ENCODE measurements at regions not wholly inside any gene's neighbourhood (a gene's known extent, or its start where the extent isn't known, plus 50 kb on each side); places are given as distances from the start of the nearest gene placed in this dataset.
"Not testable (repeated sequence)": the region's sequence is repeated elsewhere in the genome, so short reads cannot be mapped to it uniquely, and the experiment has no call there.

GRCh38 chr4:181106398-181106797 lies 1136.8 kb upstream of the TENM3 start:
- H3K4me3 ChIP-seq (ENCODE audit: low read length), result no peak overlapping the region
- no peak for DNase-seq (ENCODE audit: low read depth)
- TF ChIP-seq, protein P1, sequence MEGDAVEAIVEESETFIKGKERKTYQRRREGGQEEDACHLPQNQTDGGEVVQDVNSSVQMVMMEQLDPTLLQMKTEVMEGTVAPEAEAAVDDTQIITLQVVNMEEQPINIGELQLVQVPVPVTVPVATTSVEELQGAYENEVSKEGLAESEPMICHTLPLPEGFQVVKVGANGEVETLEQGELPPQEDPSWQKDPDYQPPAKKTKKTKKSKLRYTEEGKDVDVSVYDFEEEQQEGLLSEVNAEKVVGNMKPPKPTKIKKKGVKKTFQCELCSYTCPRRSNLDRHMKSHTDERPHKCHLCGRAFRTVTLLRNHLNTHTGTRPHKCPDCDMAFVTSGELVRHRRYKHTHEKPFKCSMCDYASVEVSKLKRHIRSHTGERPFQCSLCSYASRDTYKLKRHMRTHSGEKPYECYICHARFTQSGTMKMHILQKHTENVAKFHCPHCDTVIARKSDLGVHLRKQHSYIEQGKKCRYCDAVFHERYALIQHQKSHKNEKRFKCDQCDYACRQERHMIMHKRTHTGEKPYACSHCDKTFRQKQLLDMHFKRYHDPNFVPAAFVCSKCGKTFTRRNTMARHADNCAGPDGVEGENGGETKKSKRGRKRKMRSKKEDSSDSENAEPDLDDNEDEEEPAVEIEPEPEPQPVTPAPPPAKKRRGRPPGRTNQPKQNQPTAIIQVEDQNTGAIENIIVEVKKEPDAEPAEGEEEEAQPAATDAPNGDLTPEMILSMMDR (conservative IDR thresholded peaks at IDR 0.05; ENCODE audit: low read length), result no peak

DNA sequence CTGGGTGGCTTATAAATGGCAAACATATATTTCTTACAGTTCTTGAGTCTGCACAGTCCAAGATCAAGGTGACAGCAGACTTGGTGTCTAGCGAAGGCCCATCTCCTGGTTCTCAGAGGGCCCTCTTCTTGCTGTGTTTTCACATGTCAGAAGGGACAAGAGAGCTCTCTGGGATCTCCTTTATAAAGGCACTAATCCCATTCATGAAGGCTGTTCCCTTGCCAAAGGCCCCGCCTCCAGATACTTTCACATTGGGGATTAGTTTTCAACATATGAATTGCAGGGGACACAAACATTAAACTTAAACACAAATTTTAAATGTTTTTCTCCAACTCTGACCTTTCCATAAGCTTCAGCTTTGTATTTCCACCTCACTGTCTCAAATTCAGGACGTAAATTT lies 1135.0 kb upstream of the TENM3 start:
- TF ChIP-seq, protein P1 (conservative IDR thresholded peaks at IDR 0.05; ENCODE audit: low read length), result no peak
- no peak overlapping the region for H3K4me3 ChIP-seq (ENCODE audit: low read length)
- DNase-seq (ENCODE audit: low read depth), result no peak

DNA sequence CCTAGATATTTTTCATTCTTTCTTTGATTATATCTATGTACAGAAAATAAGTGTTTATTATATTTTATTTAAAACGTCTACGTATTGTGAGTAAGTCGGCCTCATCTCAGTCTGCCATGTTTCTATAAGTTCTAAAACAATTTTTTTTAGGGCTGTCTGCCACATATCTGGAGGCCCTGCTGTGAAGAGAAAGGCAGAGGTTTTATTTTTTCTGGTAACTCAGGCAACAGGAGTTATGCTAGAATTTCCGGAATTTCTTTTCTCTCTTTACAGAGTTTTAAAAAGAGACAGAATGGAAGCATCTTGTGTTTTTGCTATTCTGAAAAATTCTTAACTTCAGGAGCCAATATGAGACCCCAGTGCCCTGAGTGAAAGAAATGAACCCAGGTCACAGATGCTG lies 1124.0 kb upstream of the TENM3 start:
- no peak overlapping the region for H3K4me3 ChIP-seq (ENCODE audit: low read length)
- no peak for DNase-seq (ENCODE audit: low read depth)
- TF ChIP-seq, protein P1 (conservative IDR thresholded peaks at IDR 0.05; ENCODE audit: low read length), result no peak

DNA sequence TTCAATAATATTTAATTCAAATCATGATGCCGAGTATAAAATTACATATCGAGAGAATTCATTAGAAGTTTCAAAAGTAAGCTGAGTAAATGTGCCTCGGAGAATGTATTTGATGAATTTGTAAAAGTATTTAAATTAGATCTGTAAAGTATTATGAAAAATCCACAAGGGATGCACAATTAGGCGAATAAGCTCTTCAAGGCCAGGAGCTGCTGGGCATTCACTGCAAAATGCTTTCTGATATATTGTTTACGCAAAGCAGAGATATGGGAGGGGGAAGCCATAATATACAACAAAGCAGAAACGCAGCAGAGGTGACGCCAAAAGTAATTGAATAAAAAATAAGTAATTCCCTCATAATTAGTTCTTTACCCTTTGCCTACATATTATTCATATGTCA lies 1121.5 kb upstream of the TENM3 start:
- no peak overlapping the region for H3K4me3 ChIP-seq (ENCODE audit: low read length)
- no peak for DNase-seq (ENCODE audit: low read depth)
- TF ChIP-seq, protein P1 (conservative IDR thresholded peaks at IDR 0.05; ENCODE audit: low read length), result no peak

DNA sequence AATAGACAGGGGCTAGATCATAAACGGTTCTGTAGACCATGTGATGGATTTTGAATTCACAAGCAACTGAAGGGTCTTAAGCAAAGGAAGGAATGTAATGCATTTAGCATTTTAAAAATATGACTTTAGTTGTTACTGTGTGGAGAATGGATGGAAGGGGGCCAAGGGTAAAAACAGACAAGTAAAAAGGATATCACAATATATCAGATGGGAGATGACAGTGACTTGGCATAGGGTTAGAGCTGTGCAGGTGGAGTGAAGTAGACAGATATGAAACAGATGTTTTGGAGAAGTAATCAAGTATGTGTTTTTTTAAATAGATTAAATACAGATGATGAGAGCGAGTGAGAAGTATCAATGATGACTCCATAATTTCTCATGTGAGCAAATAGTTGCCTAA lies 1116.0 kb upstream of the TENM3 start:
- H3K4me3 ChIP-seq (ENCODE audit: low read length), result no peak overlapping the region
- no peak for DNase-seq (ENCODE audit: low read depth)
- TF ChIP-seq, protein P1 (conservative IDR thresholded peaks at IDR 0.05; ENCODE audit: low read length), result no peak

GRCh38 chr4:181130317-181130716 lies 1112.9 kb upstream of the TENM3 start:
- not testable (repeated sequence) for H3K4me3 ChIP-seq (ENCODE audit: low read length); DNase-seq (ENCODE audit: low read depth)

DNA sequence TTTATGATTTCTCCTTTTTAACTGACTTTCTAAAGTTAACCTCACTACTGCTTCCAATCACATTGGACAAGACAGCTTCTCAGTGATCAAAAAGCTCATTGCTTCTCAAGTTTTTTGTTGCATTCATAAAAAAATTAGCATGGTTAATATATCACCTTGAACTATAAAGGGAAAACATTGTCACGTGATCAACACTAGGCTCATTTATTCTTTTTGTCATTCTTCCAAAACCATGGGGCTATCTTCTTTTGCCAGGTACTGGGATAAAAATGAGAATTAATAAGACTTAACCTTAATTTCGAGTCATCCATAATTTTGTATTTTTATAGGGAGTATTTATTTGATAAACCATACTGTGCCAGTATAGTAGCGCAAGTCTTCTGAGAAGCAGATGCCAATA lies 1105.9 kb upstream of the TENM3 start:
- no peak overlapping the region for H3K4me3 ChIP-seq (ENCODE audit: low read length)
- DNase-seq (ENCODE audit: low read depth), result no peak
- TF ChIP-seq, protein P1 (conservative IDR thresholded peaks at IDR 0.05; ENCODE audit: low read length), result no peak

DNA sequence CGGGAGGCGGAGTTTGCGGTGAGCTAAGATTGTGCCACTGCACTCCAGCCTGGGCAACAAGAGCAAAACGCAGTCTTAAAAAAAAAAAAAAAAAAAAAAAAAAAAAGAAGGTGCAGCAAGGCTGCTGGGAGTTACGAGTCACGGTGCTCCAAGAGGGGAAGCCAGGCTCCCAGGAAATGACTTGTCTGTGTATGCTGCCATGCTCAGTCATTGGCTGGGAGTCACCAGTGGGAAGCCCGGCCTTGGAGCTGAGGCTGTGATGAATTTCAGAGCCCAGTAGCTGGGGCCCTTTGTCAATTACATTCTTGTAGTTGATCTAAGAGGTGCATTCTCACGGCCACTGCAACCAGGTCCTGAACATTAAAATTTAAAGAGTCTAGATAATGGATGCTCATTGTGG lies 1105.1 kb upstream of the TENM3 start:
- no peak overlapping the region for H3K4me3 ChIP-seq (ENCODE audit: low read length)
- no peak for DNase-seq (ENCODE audit: low read depth)
- TF ChIP-seq, protein P1 (conservative IDR thresholded peaks at IDR 0.05; ENCODE audit: low read length), result no peak
